Nephron (organoid): ENCODE measurements at regions not wholly inside any gene's neighbourhood (a gene's known extent, or its start where the extent isn't known, plus 50 kb on each side); places are given as distances from the start of the nearest gene placed in this dataset.

ENCODE experiments used
- H3K27ac Mint-ChIP-seq, 3 experiments: 2 replicates each; pipeline ENCODE4 v1.8.0; 2020; ENCODE audit warnings: mixed read lengths in 3 of 3, mild to moderate bottlenecking in 2 of 3, moderate library complexity in 1 of 3
- H3K27me3 Mint-ChIP-seq: 2 replicates; pipeline ENCODE4 v1.8.0; 2021; ENCODE audit warnings: low read depth, mild to moderate bottlenecking, moderate library complexity, mixed read lengths
- H3K36me3 Mint-ChIP-seq: 2 replicates; pipeline ENCODE4 v1.8.0; 2020; ENCODE audit warnings: low read depth, mixed read lengths
- H3K4me1 Mint-ChIP-seq: 2 replicates; pipeline ENCODE4 v1.8.0; 2020; ENCODE audit warnings: mixed read lengths
- H3K4me3 Mint-ChIP-seq, 3 experiments: 2 replicates each; pipeline ENCODE4 v1.8.0; 2020; ENCODE audit warnings: mild to moderate bottlenecking in 3 of 3, mixed read lengths in 3 of 3, moderate library complexity in 2 of 3
- H3K9me3 Mint-ChIP-seq: 2 replicates; pipeline ENCODE4 v1.8.0; 2020; ENCODE audit warnings: mixed read lengths
- CTCF ChIP-seq, 3 experiments: fragments of 200-600 bp; sonication (generic); IDR thresholded peaks; one replicate each; pipeline ENCODE4 v1.5.0; 2021; ENCODE audit warnings: antibody characterized with exemption in 3 of 3; ENCODE audit not compliant: unreplicated experiment in 3 of 3

- no peaks in the 10 kb centered on the region for H3K9me3 Mint-ChIP-seq
- no peak for TF ChIP-seq CTCF (IDR thresholded peaks at IDR 0.05; ENCODE audit: unreplicated experiment in 3 of 3)
- H3K4me1 Mint-ChIP-seq = no peaks in the 10 kb centered on the region
- no peak overlapping the region for H3K4me3 Mint-ChIP-seq
- H3K36me3 Mint-ChIP-seq = no peaks in the 10 kb centered on the region
- H3K27ac Mint-ChIP-seq = no peak overlapping the region
- H3K27me3 Mint-ChIP-seq = peaks cover 8% of the 10 kb centered on the region
These were observed 270.6 kb downstream of the PBX3 start for GRCh38 chr9:126017758-126018157.

GRCh38 chr9:126020836-126021235 is 273.7 kb downstream of the PBX3 start:
- H3K27ac Mint-ChIP-seq = no peak overlapping the region
- no peaks in the 10 kb centered on the region for H3K36me3 Mint-ChIP-seq
- no peaks in the 10 kb centered on the region for H3K9me3 Mint-ChIP-seq
- TF ChIP-seq CTCF (IDR thresholded peaks at IDR 0.05; ENCODE audit: unreplicated experiment in 3 of 3) = no peak
- no peaks in the 10 kb centered on the region for H3K4me1 Mint-ChIP-seq
- no peak overlapping the region for H3K4me3 Mint-ChIP-seq
- peaks cover 8% of the 10 kb centered on the region for H3K27me3 Mint-ChIP-seq

GRCh38 chr9:126023962-126024361 is 276.8 kb downstream of the PBX3 start:
- H3K27me3 Mint-ChIP-seq = peaks cover 16% of the 10 kb centered on the region
- TF ChIP-seq CTCF (IDR thresholded peaks at IDR 0.05; ENCODE audit: unreplicated experiment in 3 of 3) = no peak
- H3K36me3 Mint-ChIP-seq = no peaks in the 10 kb centered on the region
- no peaks in the 10 kb centered on the region for H3K9me3 Mint-ChIP-seq
- H3K27ac Mint-ChIP-seq = no peak overlapping the region
- no peaks in the 10 kb centered on the region for H3K4me1 Mint-ChIP-seq
- H3K4me3 Mint-ChIP-seq = no peak overlapping the region

GRCh38 chr9:126024581-126025230 is 277.5 kb downstream of the PBX3 start:
- no peaks in the 10 kb centered on the region for H3K4me1 Mint-ChIP-seq

GRCh38 chr9:126025991-126026390 is 278.8 kb downstream of the PBX3 start:
- Mint-ChIP-seq H3K27ac (no peak overlapping the region), H3K9me3 (no peaks in the 10 kb centered on the region), H3K4me1 (no peaks in the 10 kb centered on the region), H3K36me3 (no peaks in the 10 kb centered on the region), H3K4me3 (no peak overlapping the region), H3K27me3 (peaks cover 21% of the 10 kb centered on the region)
- no peak for TF ChIP-seq CTCF (IDR thresholded peaks at IDR 0.05; ENCODE audit: unreplicated experiment in 3 of 3)

More at GRCh38 chr9:126024581-126025230, 277.5 kb downstream of the PBX3 start:
- Mint-ChIP-seq H3K9me3 (no peaks in the 10 kb centered on the region), H3K27me3 (peaks cover 19% of the 10 kb centered on the region), H3K36me3 (no peaks in the 10 kb centered on the region), H3K27ac (no peak overlapping the region), H3K4me3 (no peak overlapping the region)
- TF ChIP-seq CTCF (IDR thresholded peaks at IDR 0.05; ENCODE audit: unreplicated experiment in 3 of 3) = no peak

- no peaks in the 10 kb centered on the region for H3K36me3 Mint-ChIP-seq
- no peak for TF ChIP-seq CTCF (IDR thresholded peaks at IDR 0.05; ENCODE audit: unreplicated experiment in 3 of 3)
- H3K27ac Mint-ChIP-seq = no peak overlapping the region
- H3K4me1 Mint-ChIP-seq = no peaks in the 10 kb centered on the region
- H3K27me3 Mint-ChIP-seq = peaks cover 17% of the 10 kb centered on the region
- no peaks in the 10 kb centered on the region for H3K9me3 Mint-ChIP-seq
- no peak overlapping the region for H3K4me3 Mint-ChIP-seq
These were observed 280.4 kb downstream of the PBX3 start for GRCh38 chr9:126027566-126027965.
